Mammary epithelial cell (primary cell): ENCODE measurements at regions not wholly inside any gene's neighbourhood (a gene's known extent, or its start where the extent isn't known, plus 50 kb on each side); places are given as distances from the start of the nearest gene placed in this dataset.

Experiments used
- EZH2 ChIP-seq: IDR thresholded peaks from 2 replicates; pipeline ENCODE4 v1.6.1; 2012; ENCODE audit warnings: low read length, inconsistent platforms, borderline replicate concordance
- TF ChIP-seq, protein P1 (sequence below), 2 donors: IDR thresholded peaks in 1 of 2; conservative IDR thresholded peaks in 1 of 2; 2 replicates each; pipeline ENCODE4 v1.5.1; 2011 to 2012; ENCODE audit warnings: inconsistent platforms in 2 of 2, low read length in 2 of 2, mild to moderate bottlenecking in 2 of 2, control low read depth in 1 of 2, low read depth in 1 of 2; ENCODE audit not compliant: insufficient read depth in 1 of 2; ENCODE audit errors: extremely low read depth in 1 of 2

DNA sequence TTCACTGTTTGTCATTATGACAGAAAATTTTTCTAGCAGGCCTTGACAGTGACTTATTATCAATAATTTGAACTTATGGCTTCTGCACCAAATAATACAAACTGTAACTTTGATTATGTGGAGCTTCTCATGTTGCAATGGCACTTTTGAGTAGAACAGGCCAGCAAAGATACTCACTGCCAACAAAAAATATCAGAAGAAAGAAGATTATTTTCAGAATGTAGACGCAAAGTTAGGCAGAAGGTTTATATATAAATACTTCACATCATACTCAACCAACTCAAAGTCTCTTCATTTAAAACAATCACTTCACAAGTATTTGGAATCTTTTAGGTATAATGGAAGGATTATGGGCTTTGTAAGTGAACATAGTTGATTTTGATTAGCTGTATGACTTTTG lies 893.0 kb downstream of the ROBO2 start:
- TF ChIP-seq, protein P1, sequence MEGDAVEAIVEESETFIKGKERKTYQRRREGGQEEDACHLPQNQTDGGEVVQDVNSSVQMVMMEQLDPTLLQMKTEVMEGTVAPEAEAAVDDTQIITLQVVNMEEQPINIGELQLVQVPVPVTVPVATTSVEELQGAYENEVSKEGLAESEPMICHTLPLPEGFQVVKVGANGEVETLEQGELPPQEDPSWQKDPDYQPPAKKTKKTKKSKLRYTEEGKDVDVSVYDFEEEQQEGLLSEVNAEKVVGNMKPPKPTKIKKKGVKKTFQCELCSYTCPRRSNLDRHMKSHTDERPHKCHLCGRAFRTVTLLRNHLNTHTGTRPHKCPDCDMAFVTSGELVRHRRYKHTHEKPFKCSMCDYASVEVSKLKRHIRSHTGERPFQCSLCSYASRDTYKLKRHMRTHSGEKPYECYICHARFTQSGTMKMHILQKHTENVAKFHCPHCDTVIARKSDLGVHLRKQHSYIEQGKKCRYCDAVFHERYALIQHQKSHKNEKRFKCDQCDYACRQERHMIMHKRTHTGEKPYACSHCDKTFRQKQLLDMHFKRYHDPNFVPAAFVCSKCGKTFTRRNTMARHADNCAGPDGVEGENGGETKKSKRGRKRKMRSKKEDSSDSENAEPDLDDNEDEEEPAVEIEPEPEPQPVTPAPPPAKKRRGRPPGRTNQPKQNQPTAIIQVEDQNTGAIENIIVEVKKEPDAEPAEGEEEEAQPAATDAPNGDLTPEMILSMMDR (conservative IDR thresholded peaks at IDR 0.05 in 1 of 2, IDR thresholded peaks at IDR 0.05 in 1 of 2; ENCODE audit: extremely low read depth in 1 of 2, insufficient read depth in 1 of 2, low read depth in 1 of 2, low read length in 2 of 2): no peak
- TF ChIP-seq EZH2: no peak
